D341Med (cell line): ENCODE measurements at regions not wholly inside any gene's neighbourhood (a gene's known extent, or its start where the extent isn't known, plus 50 kb on each side); places are given as distances from the start of the nearest gene placed in this dataset.
"Not testable (repeated sequence)": the region's sequence is repeated elsewhere in the genome, so short reads cannot be mapped to it uniquely, and the experiment has no call there.

ENCODE experiments used
- DNase-seq: peaks from one replicate; pipeline ENCODE4 v3.0.0; 2012; ENCODE audit warnings: low spot score

GRCh38 chr6:90716376-90716775 is 129.5 kb upstream of the MAP3K7 start:
- no peak for DNase-seq

GRCh38 chr6:90715093-90715655 is 128.3 kb upstream of the MAP3K7 start:
- DNase-seq = no peak

GRCh38 chr6:90714319-90714718 is 127.4 kb upstream of the MAP3K7 start:
- DNase-seq = no peak

GRCh38 chr6:90712114-90712513 is 125.2 kb upstream of the MAP3K7 start:
- no peak for DNase-seq

GRCh38 chr6:90709431-90709996 is 122.6 kb upstream of the MAP3K7 start:
- DNase-seq = no peak

GRCh38 chr6:90708206-90708737 is 121.4 kb upstream of the MAP3K7 start:
- no peak for DNase-seq

GRCh38 chr6:90707246-90707645 is 120.4 kb upstream of the MAP3K7 start:
- no peak for DNase-seq

GRCh38 chr6:90703336-90703735 is 116.5 kb upstream of the MAP3K7 start:
- no peak for DNase-seq

- DNase-seq = no peak
Observed at GRCh38 chr6:90701926-90702325, 115.1 kb upstream of the MAP3K7 start.

GRCh38 chr6:90701146-90701781 is 114.4 kb upstream of the MAP3K7 start:
- no peak for DNase-seq

GRCh38 chr6:90695316-90695715 is 108.4 kb upstream of the MAP3K7 start:
- DNase-seq = no peak

GRCh38 chr6:90694802-90695201 is 107.9 kb upstream of the MAP3K7 start:
- no peak for DNase-seq

GRCh38 chr6:90691823-90692222 is 105.0 kb upstream of the MAP3K7 start:
- no peak for DNase-seq

GRCh38 chr6:90689172-90689571 is 102.3 kb upstream of the MAP3K7 start:
- no peak for DNase-seq

GRCh38 chr6:90687775-90688380 is 101.0 kb upstream of the MAP3K7 start:
- no peak for DNase-seq

GRCh38 chr6:90681863-90682262 is 95.0 kb upstream of the MAP3K7 start:
- no peak for DNase-seq

GRCh38 chr6:90678049-90678779 is 91.3 kb upstream of the MAP3K7 start:
- DNase-seq = no peak

- peak; percentile 49 for DNase-seq
Observed at GRCh38 chr6:90677440-90677839, 90.6 kb upstream of the MAP3K7 start.

GRCh38 chr6:90676516-90677300 is 89.8 kb upstream of the MAP3K7 start:
- no peak for DNase-seq

GRCh38 chr6:90675107-90675506 is 88.2 kb upstream of the MAP3K7 start:
- not testable (repeated sequence) for DNase-seq

GRCh38 chr6:90674077-90674476 is 87.2 kb upstream of the MAP3K7 start:
- not testable (repeated sequence) for DNase-seq

- DNase-seq = no peak
Observed at GRCh38 chr6:90669846-90670245, 83.0 kb upstream of the MAP3K7 start.
